DOHH2 (cell line): ENCODE measurements at regions not wholly inside any gene's neighbourhood (a gene's known extent, or its start where the extent isn't known, plus 50 kb on each side); places are given as distances from the start of the nearest gene placed in this dataset.

ENCODE experiments used
- H3F3A ChIP-seq: fragments of 200-600 bp; sonication (generic), shearing (Covaris generic); 2 replicates; pipeline ENCODE4 v1.6.0; 2016; ENCODE audit warnings: antibody characterized with exemption, mild to moderate bottlenecking; ENCODE audit not compliant: control insufficient read depth, insufficient read depth
- H3K27ac ChIP-seq: fragments of 200-600 bp; sonication (generic); 2 replicates; pipeline ENCODE4 v1.5.1; 2014; ENCODE audit warnings: low read depth, mild to moderate bottlenecking, low read length, moderate library complexity
- H3K27me3 ChIP-seq: fragments of 200-600 bp; sonication (generic); 2 replicates; pipeline ENCODE4 v1.6.1; 2014; ENCODE audit warnings: mild to moderate bottlenecking, low read length, mixed read lengths; ENCODE audit not compliant: control insufficient read depth
- H3K36me3 ChIP-seq: fragments of 200-600 bp; sonication (generic); 2 replicates; pipeline ENCODE4 v1.6.1; 2014; ENCODE audit warnings: mild to moderate bottlenecking, low read length, moderate library complexity, mixed read lengths; ENCODE audit not compliant: control insufficient read depth
- H3K4me1 ChIP-seq: fragments of 200-600 bp; sonication (generic); 2 replicates; pipeline ENCODE4 v1.6.1; 2014; ENCODE audit warnings: mild to moderate bottlenecking, low read length, mixed read lengths; ENCODE audit not compliant: control insufficient read depth
- H3K4me2 ChIP-seq: fragments of 200-600 bp; sonication (generic); 2 replicates; pipeline ENCODE4 v1.6.0; 2014; ENCODE audit warnings: mild to moderate bottlenecking, low read length, moderate library complexity
- H3K4me3 ChIP-seq: fragments of 200-600 bp; sonication (generic); 2 replicates; pipeline ENCODE4 v1.5.1; 2014; ENCODE audit warnings: mild to moderate bottlenecking, low read length, mixed read lengths
- H3K79me2 ChIP-seq: fragments of 200-600 bp; sonication (generic); 2 replicates; pipeline ENCODE4 v1.6.1; 2014; ENCODE audit warnings: mild to moderate bottlenecking, low read length, mixed read lengths; ENCODE audit not compliant: control insufficient read depth
- H3K9me2 ChIP-seq: fragments of 200-600 bp; sonication (generic); replicated peaks from 2 replicates; pipeline ENCODE4 v1.6.1; 2014; ENCODE audit warnings: mild to moderate bottlenecking, low read length, mixed read lengths; ENCODE audit not compliant: control insufficient read depth
- H3K9me3 ChIP-seq: fragments of 200-600 bp; sonication (generic); 2 replicates; pipeline ENCODE4 v1.6.1; 2014; ENCODE audit warnings: antibody characterized with exemption, low read length, mixed read lengths; ENCODE audit not compliant: control insufficient read depth, insufficient read depth
- H4K20me1 ChIP-seq: fragments of 200-600 bp; sonication (generic); 2 replicates; pipeline ENCODE4 v1.6.0; 2014; ENCODE audit warnings: low read depth, mild to moderate bottlenecking, antibody characterized with exemption, low read length, moderate library complexity; ENCODE audit not compliant: control insufficient read depth, insufficient read depth
- EZH2phosphoT487 ChIP-seq: fragments of 200-600 bp; sonication (generic); IDR thresholded peaks from 2 replicates; pipeline ENCODE4 v1.6.1; 2017; ENCODE audit warnings: borderline replicate concordance, mild to moderate bottlenecking, antibody characterized with exemption, low read length, moderate library complexity, mixed read lengths
- TF ChIP-seq, protein P1 (sequence below): fragments of 200-600 bp; sonication (generic); IDR thresholded peaks from one replicate; pipeline ENCODE4 v1.5.1; 2014; ENCODE audit warnings: antibody characterized with exemption, mild to moderate bottlenecking, low read depth, low read length; ENCODE audit not compliant: poor library complexity, severe bottlenecking

DNA sequence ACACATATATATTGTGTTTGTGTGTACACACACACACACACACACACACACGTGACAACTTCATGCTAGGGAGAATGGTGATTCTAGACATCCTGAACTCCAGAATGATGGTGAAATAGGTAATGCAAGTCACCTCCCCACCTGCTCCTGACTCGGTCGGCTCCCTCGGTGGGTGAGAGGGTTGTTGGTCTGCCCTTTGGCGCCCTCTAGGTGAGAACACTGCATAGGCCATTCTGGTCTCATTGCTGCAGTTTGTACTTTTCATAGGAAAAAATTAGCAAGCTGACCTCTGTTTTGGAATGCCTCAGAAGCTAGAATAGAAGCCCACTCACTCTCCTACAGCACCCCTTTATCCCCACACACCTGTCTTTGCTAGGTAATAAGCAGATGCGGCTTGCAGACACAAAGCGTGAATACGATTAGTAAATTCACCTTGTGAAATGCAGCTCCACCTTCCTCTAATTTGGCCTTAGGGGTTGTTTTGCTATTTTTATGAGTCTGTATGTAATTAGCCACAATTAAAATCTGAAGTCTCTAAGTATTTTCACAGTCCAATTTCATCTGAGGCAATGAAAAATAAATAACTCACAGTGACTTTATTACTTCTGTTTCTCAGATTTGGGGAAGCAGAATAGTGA, 130.0 kb upstream of the KCNJ15 start:
- H3K9me3 ChIP-seq, result no peaks in the 10 kb centered on the region
- H3K4me3 ChIP-seq, result no peak overlapping the region
- no peaks in the 10 kb centered on the region for H3F3A ChIP-seq
- H3K36me3 ChIP-seq, result no peaks in the 10 kb centered on the region
- no peaks in the 10 kb centered on the region for H4K20me1 ChIP-seq
- H3K79me2 ChIP-seq, result no peaks in the 10 kb centered on the region
- H3K27ac ChIP-seq, result no peak overlapping the region
- H3K4me2 ChIP-seq, result no peak overlapping the region
- no peaks in the 10 kb centered on the region for H3K9me2 ChIP-seq
- no peaks in the 10 kb centered on the region for H3K4me1 ChIP-seq
- TF ChIP-seq, protein P1, sequence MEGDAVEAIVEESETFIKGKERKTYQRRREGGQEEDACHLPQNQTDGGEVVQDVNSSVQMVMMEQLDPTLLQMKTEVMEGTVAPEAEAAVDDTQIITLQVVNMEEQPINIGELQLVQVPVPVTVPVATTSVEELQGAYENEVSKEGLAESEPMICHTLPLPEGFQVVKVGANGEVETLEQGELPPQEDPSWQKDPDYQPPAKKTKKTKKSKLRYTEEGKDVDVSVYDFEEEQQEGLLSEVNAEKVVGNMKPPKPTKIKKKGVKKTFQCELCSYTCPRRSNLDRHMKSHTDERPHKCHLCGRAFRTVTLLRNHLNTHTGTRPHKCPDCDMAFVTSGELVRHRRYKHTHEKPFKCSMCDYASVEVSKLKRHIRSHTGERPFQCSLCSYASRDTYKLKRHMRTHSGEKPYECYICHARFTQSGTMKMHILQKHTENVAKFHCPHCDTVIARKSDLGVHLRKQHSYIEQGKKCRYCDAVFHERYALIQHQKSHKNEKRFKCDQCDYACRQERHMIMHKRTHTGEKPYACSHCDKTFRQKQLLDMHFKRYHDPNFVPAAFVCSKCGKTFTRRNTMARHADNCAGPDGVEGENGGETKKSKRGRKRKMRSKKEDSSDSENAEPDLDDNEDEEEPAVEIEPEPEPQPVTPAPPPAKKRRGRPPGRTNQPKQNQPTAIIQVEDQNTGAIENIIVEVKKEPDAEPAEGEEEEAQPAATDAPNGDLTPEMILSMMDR, result peak; percentile 81
- no peak for TF ChIP-seq EZH2phosphoT487
- H3K27me3 ChIP-seq, result peaks cover 8% of the 10 kb centered on the region; the same call in 1 of the 2 replicates

DNA sequence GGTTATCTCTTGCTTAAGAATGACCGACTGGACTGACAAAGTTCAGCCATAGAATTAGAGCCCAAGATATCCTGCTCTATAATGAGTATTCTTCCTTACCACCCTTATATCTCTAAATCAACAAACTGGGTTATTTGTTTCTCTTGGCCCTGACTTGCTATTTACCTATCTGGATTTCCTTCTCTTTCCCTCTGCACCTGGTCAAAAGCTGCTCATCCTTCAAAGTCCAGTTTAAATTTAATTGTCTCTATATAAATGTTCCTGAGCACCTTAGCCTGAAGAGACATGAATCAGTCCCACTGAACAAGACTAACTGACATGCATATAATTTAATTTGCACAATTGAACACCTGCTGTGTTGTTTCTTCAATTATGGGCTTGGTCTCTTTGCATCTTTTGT, 127.1 kb upstream of the KCNJ15 start:
- TF ChIP-seq, protein P1, result no peak
- no peak for TF ChIP-seq EZH2phosphoT487
- Histone ChIP-seq H3K36me3 (no peaks in the 10 kb centered on the region), H3K9me2 (no peaks in the 10 kb centered on the region), H4K20me1 (no peaks in the 10 kb centered on the region), H3K27me3 (peaks cover 8% of the 10 kb centered on the region; the same call in 1 of the 2 replicates), H3K79me2 (no peaks in the 10 kb centered on the region), H3F3A (no peaks in the 10 kb centered on the region), H3K4me3 (no peak overlapping the region), H3K4me2 (no peak overlapping the region), H3K9me3 (no peaks in the 10 kb centered on the region), H3K4me1 (no peaks in the 10 kb centered on the region), H3K27ac (no peak overlapping the region)

DNA sequence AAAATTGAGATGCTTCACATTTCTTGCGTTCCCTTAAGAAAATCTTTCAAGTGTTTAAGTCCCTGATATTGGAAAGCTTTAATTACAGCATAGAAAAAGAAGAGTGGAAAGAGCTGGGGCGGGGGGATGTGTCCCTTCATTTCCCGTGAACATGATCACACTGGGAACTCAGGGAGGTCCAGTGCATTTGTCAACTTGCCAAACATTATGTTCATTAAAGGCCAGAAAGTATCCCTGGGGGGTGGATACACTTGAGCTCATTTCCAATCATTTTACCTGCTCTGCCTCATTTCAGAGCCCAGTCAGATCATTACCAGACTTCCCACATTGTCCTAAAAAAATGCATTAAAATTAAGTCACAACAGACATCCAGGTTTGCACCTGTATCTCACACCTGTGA, 123.6 kb upstream of the KCNJ15 start:
- Histone ChIP-seq H4K20me1 (no peaks in the 10 kb centered on the region), H3K4me2 (no peak overlapping the region), H3K4me3 (no peak overlapping the region), H3K79me2 (no peaks in the 10 kb centered on the region), H3K9me3 (no peaks in the 10 kb centered on the region), H3K9me2 (no peaks in the 10 kb centered on the region), H3K27ac (no peak overlapping the region), H3K36me3 (no peaks in the 10 kb centered on the region), H3K27me3 (peaks cover 8% of the 10 kb centered on the region; the same call in 1 of the 2 replicates), H3F3A (no peaks in the 10 kb centered on the region), H3K4me1 (no peaks in the 10 kb centered on the region)
- TF ChIP-seq, protein P1, result no peak
- TF ChIP-seq EZH2phosphoT487, result no peak
